ENCODE measurements at regions not wholly inside any gene's neighbourhood (a gene's known extent, or its start where the extent isn't known, plus 50 kb on each side); places are given as distances from the start of the nearest gene placed in this dataset.

DNA sequence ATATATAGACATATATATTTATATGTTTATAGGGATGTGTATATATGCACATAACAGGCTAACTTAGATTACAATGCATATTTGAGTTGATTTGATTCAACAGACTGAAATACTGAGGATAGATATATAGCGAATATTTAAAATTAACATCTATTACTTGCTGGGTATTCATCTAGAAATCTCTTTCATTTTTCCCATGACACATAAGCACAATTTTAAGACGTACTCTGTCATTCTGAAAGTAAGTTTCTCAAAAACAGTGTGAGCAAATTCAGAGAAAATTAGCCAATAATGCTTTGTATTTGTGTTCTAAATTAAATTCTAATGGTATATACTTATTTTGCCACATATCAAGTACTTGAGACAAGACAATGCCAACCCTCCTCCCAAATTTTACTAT is 907.5 kb upstream of the MDGA2 start:
- Histone ChIP-seq H3K79me2 (ENCODE audit: insufficient read depth) (no peaks in the 10 kb centered on the region), H3F3A (replicated peaks; ENCODE audit: insufficient read depth) (no peaks in the 10 kb centered on the region), H3K27ac (ENCODE audit: low read depth in 2 of 2, low read length in 1 of 2) (no peak overlapping the region), H3K4me2 (no peak overlapping the region), H2AFZ (ENCODE audit: low read depth) (no peak overlapping the region), H3K9me3 (no peaks in the 10 kb centered on the region), H3K9ac (no peak overlapping the region), H3K27me3 (ENCODE audit: insufficient read depth) (no peaks in the 10 kb centered on the region), H3K4me3 (ENCODE audit: low read depth in 2 of 2, low read length in 1 of 2) (no peak overlapping the region), H3K4me1 (ENCODE audit: control insufficient read depth in 1 of 2, insufficient read depth in 2 of 2, low read depth in 1 of 2, low read length in 1 of 2) (no peaks in the 10 kb centered on the region), H3K9me2 (no peaks in the 10 kb centered on the region), H4K20me1 (ENCODE audit: insufficient read depth) (no peaks in the 10 kb centered on the region), H3K36me3 (replicated peaks in 1 of 2; ENCODE audit: control insufficient read depth in 1 of 2, insufficient read depth in 2 of 2, low read length in 1 of 2) (no peaks in the 10 kb centered on the region)
- DNase-seq = no peak
- CTCF ChIA-PET = no interaction called here
- WGBS (ENCODE audit: low lambda C conversion rate) = 45% methylated on average over 2 of the region's 2 CpGs
- no peak for TF ChIP-seq FOXJ3 (CRISPR knock-in tag; IDR thresholded peaks at IDR 0.05)
- TF ChIP-seq, protein P1, sequence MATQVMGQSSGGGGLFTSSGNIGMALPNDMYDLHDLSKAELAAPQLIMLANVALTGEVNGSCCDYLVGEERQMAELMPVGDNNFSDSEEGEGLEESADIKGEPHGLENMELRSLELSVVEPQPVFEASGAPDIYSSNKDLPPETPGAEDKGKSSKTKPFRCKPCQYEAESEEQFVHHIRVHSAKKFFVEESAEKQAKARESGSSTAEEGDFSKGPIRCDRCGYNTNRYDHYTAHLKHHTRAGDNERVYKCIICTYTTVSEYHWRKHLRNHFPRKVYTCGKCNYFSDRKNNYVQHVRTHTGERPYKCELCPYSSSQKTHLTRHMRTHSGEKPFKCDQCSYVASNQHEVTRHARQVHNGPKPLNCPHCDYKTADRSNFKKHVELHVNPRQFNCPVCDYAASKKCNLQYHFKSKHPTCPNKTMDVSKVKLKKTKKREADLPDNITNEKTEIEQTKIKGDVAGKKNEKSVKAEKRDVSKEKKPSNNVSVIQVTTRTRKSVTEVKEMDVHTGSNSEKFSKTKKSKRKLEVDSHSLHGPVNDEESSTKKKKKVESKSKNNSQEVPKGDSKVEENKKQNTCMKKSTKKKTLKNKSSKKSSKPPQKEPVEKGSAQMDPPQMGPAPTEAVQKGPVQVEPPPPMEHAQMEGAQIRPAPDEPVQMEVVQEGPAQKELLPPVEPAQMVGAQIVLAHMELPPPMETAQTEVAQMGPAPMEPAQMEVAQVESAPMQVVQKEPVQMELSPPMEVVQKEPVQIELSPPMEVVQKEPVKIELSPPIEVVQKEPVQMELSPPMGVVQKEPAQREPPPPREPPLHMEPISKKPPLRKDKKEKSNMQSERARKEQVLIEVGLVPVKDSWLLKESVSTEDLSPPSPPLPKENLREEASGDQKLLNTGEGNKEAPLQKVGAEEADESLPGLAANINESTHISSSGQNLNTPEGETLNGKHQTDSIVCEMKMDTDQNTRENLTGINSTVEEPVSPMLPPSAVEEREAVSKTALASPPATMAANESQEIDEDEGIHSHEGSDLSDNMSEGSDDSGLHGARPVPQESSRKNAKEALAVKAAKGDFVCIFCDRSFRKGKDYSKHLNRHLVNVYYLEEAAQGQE (IDR thresholded peaks at IDR 0.05; ENCODE audit: low read depth, low read length) = no peak
- no peak for TF ChIP-seq GATA2 (CRISPR knock-in tag; IDR thresholded peaks at IDR 0.05)
- TF ChIP-seq FOSL2 (IDR thresholded peaks at IDR 0.05; ENCODE audit: borderline replicate concordance, low read depth) = no peak
- no peak for TF ChIP-seq TAF1 (IDR thresholded peaks at IDR 0.05; ENCODE audit: borderline replicate concordance, low read depth, low read length)
- TF ChIP-seq JUND (IDR thresholded peaks at IDR 0.05) = no peak
- TF ChIP-seq MXI1 (IDR thresholded peaks at IDR 0.05; ENCODE audit: low read depth, low read length) = no peak
- no peak for TF ChIP-seq ELF1 (IDR thresholded peaks at IDR 0.05)
- TF ChIP-seq, protein P2, sequence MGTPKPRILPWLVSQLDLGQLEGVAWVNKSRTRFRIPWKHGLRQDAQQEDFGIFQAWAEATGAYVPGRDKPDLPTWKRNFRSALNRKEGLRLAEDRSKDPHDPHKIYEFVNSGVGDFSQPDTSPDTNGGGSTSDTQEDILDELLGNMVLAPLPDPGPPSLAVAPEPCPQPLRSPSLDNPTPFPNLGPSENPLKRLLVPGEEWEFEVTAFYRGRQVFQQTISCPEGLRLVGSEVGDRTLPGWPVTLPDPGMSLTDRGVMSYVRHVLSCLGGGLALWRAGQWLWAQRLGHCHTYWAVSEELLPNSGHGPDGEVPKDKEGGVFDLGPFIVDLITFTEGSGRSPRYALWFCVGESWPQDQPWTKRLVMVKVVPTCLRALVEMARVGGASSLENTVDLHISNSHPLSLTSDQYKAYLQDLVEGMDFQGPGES (IDR thresholded peaks at IDR 0.05; ENCODE audit: low read depth, low read length) = no peak
- TF ChIP-seq CHD2 (IDR thresholded peaks at IDR 0.05; ENCODE audit: low read length, partially characterized antibody) = no peak
- TF ChIP-seq, protein P3, sequence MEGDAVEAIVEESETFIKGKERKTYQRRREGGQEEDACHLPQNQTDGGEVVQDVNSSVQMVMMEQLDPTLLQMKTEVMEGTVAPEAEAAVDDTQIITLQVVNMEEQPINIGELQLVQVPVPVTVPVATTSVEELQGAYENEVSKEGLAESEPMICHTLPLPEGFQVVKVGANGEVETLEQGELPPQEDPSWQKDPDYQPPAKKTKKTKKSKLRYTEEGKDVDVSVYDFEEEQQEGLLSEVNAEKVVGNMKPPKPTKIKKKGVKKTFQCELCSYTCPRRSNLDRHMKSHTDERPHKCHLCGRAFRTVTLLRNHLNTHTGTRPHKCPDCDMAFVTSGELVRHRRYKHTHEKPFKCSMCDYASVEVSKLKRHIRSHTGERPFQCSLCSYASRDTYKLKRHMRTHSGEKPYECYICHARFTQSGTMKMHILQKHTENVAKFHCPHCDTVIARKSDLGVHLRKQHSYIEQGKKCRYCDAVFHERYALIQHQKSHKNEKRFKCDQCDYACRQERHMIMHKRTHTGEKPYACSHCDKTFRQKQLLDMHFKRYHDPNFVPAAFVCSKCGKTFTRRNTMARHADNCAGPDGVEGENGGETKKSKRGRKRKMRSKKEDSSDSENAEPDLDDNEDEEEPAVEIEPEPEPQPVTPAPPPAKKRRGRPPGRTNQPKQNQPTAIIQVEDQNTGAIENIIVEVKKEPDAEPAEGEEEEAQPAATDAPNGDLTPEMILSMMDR (IDR thresholded peaks at IDR 0.05) = no peak
- POLR2A ChIA-PET = no interaction called here

DNA sequence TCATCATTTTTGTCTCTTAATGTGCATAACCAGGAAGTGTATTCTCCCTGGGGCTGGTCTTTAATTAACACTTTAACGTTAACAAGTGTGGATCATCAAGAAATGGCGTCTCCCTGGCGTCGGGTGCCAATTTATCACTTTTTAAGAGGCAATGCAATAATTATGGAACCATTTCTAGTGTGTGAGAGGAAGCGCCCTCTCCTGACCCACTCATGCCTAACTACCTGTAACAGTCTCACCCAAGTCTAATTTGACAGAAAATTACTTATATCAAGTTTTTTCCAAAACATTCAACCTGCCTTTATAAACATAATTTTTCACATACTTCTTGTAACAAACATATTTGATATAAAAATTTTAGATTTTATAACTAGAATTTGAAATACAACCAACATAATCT is 905.3 kb upstream of the MDGA2 start:
- H3K36me3 ChIP-seq (replicated peaks in 1 of 2; ENCODE audit: control insufficient read depth in 1 of 2, insufficient read depth in 2 of 2, low read length in 1 of 2) = no peaks in the 10 kb centered on the region
- H3F3A ChIP-seq (replicated peaks; ENCODE audit: insufficient read depth) = no peaks in the 10 kb centered on the region
- H2AFZ ChIP-seq (ENCODE audit: low read depth) = no peak overlapping the region
- no peak for TF ChIP-seq YY1 (IDR thresholded peaks at IDR 0.05; ENCODE audit: low read depth)
- TF ChIP-seq, protein P4, sequence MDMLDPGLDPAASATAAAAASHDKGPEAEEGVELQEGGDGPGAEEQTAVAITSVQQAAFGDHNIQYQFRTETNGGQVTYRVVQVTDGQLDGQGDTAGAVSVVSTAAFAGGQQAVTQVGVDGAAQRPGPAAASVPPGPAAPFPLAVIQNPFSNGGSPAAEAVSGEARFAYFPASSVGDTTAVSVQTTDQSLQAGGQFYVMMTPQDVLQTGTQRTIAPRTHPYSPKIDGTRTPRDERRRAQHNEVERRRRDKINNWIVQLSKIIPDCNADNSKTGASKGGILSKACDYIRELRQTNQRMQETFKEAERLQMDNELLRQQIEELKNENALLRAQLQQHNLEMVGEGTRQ (IDR thresholded peaks at IDR 0.05; ENCODE audit: borderline replicate concordance, low read depth, low read length) = no peak
- no peak for TF ChIP-seq FOXJ3 (CRISPR knock-in tag; IDR thresholded peaks at IDR 0.05)
- TF ChIP-seq TEAD4 (IDR thresholded peaks at IDR 0.05; ENCODE audit: borderline replicate concordance, insufficient read depth) = no peak
- H3K79me2 ChIP-seq (ENCODE audit: insufficient read depth) = no peaks in the 10 kb centered on the region
- H3K9me2 ChIP-seq = no peaks in the 10 kb centered on the region
- H4K20me1 ChIP-seq (ENCODE audit: insufficient read depth) = no peaks in the 10 kb centered on the region
- WGBS (ENCODE audit: low lambda C conversion rate) = 68% methylated on average over 5 of the region's 5 CpGs
- no peaks in the 10 kb centered on the region for H3K9me3 ChIP-seq
- no peak overlapping the region for H3K4me3 ChIP-seq (ENCODE audit: low read depth in 2 of 2, low read length in 1 of 2)
- ChIA-PET POLR2A (no interaction called here), CTCF (no interaction called here)
- no peaks in the 10 kb centered on the region for H3K27me3 ChIP-seq (ENCODE audit: insufficient read depth)
- no peak overlapping the region for H3K9ac ChIP-seq
- no peaks in the 10 kb centered on the region for H3K4me1 ChIP-seq (ENCODE audit: control insufficient read depth in 1 of 2, insufficient read depth in 2 of 2, low read depth in 1 of 2, low read length in 1 of 2)
- H3K4me2 ChIP-seq = no peak overlapping the region
- DNase-seq = no peak
- no peak overlapping the region for H3K27ac ChIP-seq (ENCODE audit: low read depth in 2 of 2, low read length in 1 of 2)

Data from SK-N-SH (cell line).